ENCODE measurements at regions not wholly inside any gene's neighbourhood (a gene's known extent, or its start where the extent isn't known, plus 50 kb on each side); places are given as distances from the start of the nearest gene placed in this dataset.

GRCh38 chr7:42987648-42988214, 55.6 kb downstream of the MRPL32 start:
- DNase-seq: no peak

- no peak for DNase-seq
Observed at GRCh38 chr7:42991024-42991423, 58.8 kb downstream of the MRPL32 start.

GRCh38 chr7:42991913-42992591, 59.9 kb downstream of the MRPL32 start:
- peak; percentile 12 for DNase-seq

- DNase-seq: no peak
Observed at GRCh38 chr7:42993038-42993437, 60.9 kb downstream of the MRPL32 start.

- no peak for DNase-seq
Observed at GRCh38 chr7:42994096-42994495, 61.9 kb downstream of the MRPL32 start.

- DNase-seq: no peak
Observed at GRCh38 chr7:42997611-42998010, 65.4 kb downstream of the MRPL32 start.

GRCh38 chr7:43004082-43004481, 71.9 kb downstream of the MRPL32 start:
- no peak for DNase-seq

- no peak for DNase-seq
Observed at GRCh38 chr7:43006008-43006407, 73.8 kb downstream of the MRPL32 start.

- DNase-seq: no peak
Observed at GRCh38 chr7:43010061-43010460, 77.9 kb downstream of the MRPL32 start.

GRCh38 chr7:43011879-43012278, 79.7 kb downstream of the MRPL32 start:
- no peak for DNase-seq

GRCh38 chr7:43014406-43014805, 82.2 kb downstream of the MRPL32 start:
- DNase-seq: no peak

GRCh38 chr7:43015301-43015700, 83.1 kb downstream of the MRPL32 start:
- DNase-seq: no peak

- no peak for DNase-seq
Observed at GRCh38 chr7:43018446-43018845, 86.3 kb downstream of the MRPL32 start.

GRCh38 chr7:43021431-43021830, 89.3 kb downstream of the MRPL32 start:
- no peak for DNase-seq

GRCh38 chr7:43022008-43022407, 89.8 kb downstream of the MRPL32 start:
- no peak for DNase-seq

GRCh38 chr7:43033369-43033768, 79.1 kb upstream of the HECW1 start:
- no peak for DNase-seq

GRCh38 chr7:43034535-43035002, 77.9 kb upstream of the HECW1 start:
- no peak for DNase-seq

GRCh38 chr7:43037531-43037930, 74.9 kb upstream of the HECW1 start:
- no peak for DNase-seq

GRCh38 chr7:43038254-43038653, 74.2 kb upstream of the HECW1 start:
- no peak for DNase-seq

GRCh38 chr7:43039346-43039745, 73.1 kb upstream of the HECW1 start:
- no peak for DNase-seq

- DNase-seq: no peak
Observed at GRCh38 chr7:43040461-43040860, 72.0 kb upstream of the HECW1 start.

- DNase-seq: no peak
Observed at GRCh38 chr7:43041105-43041504, 71.3 kb upstream of the HECW1 start.

- no peak for DNase-seq
Observed at GRCh38 chr7:43041724-43042123, 70.7 kb upstream of the HECW1 start.

- DNase-seq: no peak
Observed at GRCh38 chr7:43042302-43042701, 70.1 kb upstream of the HECW1 start.

GRCh38 chr7:43044511-43044910, 67.9 kb upstream of the HECW1 start:
- DNase-seq: no peak
